GM12892 (cell line): ENCODE measurements at regions not wholly inside any gene's neighbourhood (a gene's known extent, or its start where the extent isn't known, plus 50 kb on each side); places are given as distances from the start of the nearest gene placed in this dataset.
"Not testable (repeated sequence)": the region's sequence is repeated elsewhere in the genome, so short reads cannot be mapped to it uniquely, and the experiment has no call there.

ENCODE experiments used
- POLR2A ChIP-seq: IDR thresholded peaks from 2 replicates; pipeline ENCODE4 v1.6.1; 2011; ENCODE audit warnings: low read depth, low read length, control low read depth
- TAF1 ChIP-seq: IDR thresholded peaks from 2 replicates; pipeline ENCODE4 v1.6.1; 2011; ENCODE audit warnings: low read depth, mild to moderate bottlenecking, control low read depth, low read length, borderline replicate concordance

GRCh38 chr18:1557711-1558110 lies 653.0 kb downstream of the ADCYAP1 start:
- TF ChIP-seq POLR2A, TAF1: not testable (repeated sequence)
